ENCODE measurements at regions not wholly inside any gene's neighbourhood (a gene's known extent, or its start where the extent isn't known, plus 50 kb on each side); places are given as distances from the start of the nearest gene placed in this dataset.

DNA sequence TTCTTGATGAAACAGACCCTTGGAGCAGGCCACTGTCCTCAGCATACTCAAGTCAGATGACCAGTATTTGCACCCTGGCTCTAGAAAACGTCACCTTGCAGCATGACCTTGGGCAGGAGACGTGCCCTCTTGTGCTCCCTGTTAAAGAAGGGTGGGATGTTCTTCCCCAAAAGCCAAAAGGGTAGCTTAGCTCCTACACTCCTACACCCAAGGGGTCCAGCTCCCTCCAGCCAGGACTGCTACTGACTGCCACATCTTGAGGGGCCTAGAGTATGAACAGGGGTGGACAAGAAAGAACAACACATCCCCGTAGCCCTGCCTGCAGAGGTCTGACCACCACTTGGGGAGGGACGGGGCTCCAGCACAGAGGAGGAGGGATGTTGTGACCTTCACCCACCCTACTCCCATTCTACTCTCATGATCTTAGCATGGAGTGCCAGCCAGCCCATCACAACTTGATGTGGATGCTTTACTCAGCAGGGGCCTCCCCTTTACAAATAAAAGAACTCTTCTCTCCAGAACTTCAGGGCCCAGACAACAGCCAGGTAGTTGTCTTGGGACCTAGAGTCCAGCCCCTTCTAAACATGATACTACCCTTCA is 165.3 kb upstream of the ZMIZ1 start:
- H3K9me3 ChIP-seq (ENCODE audit: low read depth, low read length, poor library complexity, severe bottlenecking): no peaks in the 10 kb centered on the region
- no peaks in the 10 kb centered on the region for H3K36me3 ChIP-seq (ENCODE audit: insufficient read depth, low read length, poor library complexity, severe bottlenecking)
- CTCF ChIA-PET: no interaction called here
- no peak for TF ChIP-seq EZH2 (IDR thresholded peaks at IDR 0.05; ENCODE audit: borderline replicate concordance, low read depth, low read length, poor library complexity, severe bottlenecking)
- TF ChIP-seq, protein P1, sequence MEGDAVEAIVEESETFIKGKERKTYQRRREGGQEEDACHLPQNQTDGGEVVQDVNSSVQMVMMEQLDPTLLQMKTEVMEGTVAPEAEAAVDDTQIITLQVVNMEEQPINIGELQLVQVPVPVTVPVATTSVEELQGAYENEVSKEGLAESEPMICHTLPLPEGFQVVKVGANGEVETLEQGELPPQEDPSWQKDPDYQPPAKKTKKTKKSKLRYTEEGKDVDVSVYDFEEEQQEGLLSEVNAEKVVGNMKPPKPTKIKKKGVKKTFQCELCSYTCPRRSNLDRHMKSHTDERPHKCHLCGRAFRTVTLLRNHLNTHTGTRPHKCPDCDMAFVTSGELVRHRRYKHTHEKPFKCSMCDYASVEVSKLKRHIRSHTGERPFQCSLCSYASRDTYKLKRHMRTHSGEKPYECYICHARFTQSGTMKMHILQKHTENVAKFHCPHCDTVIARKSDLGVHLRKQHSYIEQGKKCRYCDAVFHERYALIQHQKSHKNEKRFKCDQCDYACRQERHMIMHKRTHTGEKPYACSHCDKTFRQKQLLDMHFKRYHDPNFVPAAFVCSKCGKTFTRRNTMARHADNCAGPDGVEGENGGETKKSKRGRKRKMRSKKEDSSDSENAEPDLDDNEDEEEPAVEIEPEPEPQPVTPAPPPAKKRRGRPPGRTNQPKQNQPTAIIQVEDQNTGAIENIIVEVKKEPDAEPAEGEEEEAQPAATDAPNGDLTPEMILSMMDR (conservative IDR thresholded peaks at IDR 0.05; ENCODE audit: low read depth, low read length): no peak
- no TSS peak for BruUV-seq (replicated peaks)
- intact Hi-C loops (cut with micrococcal nuclease; ENCODE audit: unreplicated experiment): no loop called here
- H3K4me3 ChIP-seq (ENCODE audit: low read depth, low read length, poor library complexity, severe bottlenecking): no peak overlapping the region
- H3K27ac ChIP-seq (ENCODE audit: low read depth, low read length, poor library complexity, severe bottlenecking): no peak overlapping the region
- H3K27me3 ChIP-seq (replicated peaks; ENCODE audit: insufficient read depth, low read depth, low read length, poor library complexity): no peaks in the 10 kb centered on the region
- POLR2A ChIA-PET (ENCODE audit: low non-redundant PET): no interaction called here
- no peak for DNase-seq (ENCODE audit: low spot score)
- H3K4me1 ChIP-seq (ENCODE audit: insufficient read depth, low read length, poor library complexity, severe bottlenecking): no peaks in the 10 kb centered on the region

DNA sequence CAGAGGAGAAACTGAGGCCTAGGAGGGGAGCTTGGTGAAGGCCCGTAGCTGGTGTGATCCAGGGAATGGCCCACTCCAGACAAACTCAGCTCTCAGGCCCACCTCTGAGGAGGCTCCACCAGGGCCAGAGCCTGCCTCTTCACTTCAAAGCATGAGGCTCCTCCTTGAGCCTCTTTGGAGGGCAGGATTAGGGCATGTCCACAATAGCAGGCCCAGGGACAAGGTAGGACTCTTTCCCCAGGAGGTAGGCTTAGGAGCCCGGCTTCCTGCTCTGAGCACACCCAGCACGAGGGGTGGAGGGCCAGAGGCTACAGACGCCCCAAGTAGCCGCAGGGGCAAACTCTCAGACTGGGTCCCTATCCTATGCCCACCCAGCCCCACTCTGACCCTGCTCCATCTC is 164.6 kb upstream of the ZMIZ1 start:
- intact Hi-C loops (cut with micrococcal nuclease; ENCODE audit: unreplicated experiment): no loop called here

DNA sequence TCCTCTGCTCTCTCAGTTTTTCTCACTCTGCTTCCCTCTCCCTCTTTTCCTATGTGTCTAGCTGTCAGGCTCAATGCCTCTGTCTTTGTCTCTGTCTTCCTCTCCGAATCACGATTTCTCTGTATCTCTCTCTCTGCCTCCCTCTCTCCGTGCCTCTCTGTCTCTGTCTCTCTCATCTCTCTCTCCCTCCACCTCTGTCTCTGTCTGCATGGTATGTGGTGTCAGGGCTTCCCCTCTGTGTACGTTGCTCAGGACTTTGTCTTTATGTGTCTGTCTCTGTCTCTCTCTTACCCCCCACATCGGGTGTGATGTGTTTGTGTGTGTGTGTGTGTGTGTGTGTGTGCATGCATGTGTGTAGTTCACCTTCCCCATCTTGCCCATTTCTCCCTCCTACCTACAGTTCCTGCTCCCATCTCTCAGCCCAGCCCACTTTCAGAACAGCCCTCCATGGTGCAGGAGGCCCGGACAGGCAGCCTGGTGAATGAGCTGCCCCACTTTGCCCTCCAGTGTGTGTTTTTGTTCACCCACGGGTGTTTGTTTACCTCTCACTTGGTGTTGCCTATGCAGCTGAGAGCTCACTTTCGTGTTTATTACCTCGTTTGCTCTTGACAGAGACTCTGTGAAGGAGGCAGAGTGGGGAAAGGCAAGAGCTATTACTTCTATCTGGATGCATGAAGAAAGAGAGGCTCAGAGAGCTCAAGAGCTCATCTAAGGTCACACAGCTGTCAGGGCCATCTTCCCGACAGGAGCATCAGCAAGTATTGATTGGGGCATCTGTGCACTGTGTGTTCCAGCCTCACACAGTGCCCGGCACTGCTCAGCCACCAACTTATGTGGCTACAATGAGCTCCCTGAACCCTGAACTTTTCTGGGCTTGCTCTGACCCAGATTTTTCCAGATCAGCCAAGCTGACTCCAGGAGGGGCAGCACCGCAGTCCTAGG is 163.5 kb upstream of the ZMIZ1 start:
- H3K27ac ChIP-seq (ENCODE audit: low read depth, low read length, poor library complexity, severe bottlenecking): no peak overlapping the region
- ChIA-PET POLR2A (ENCODE audit: low non-redundant PET) (no interaction called here), CTCF (no interaction called here)
- intact Hi-C loops (cut with micrococcal nuclease; ENCODE audit: unreplicated experiment): no loop called here
- BruUV-seq (replicated peaks): no TSS peak
- TF ChIP-seq, protein P1 (conservative IDR thresholded peaks at IDR 0.05; ENCODE audit: low read depth, low read length): no peak
- no peak for TF ChIP-seq EZH2 (IDR thresholded peaks at IDR 0.05; ENCODE audit: borderline replicate concordance, low read depth, low read length, poor library complexity, severe bottlenecking)
- H3K4me1 ChIP-seq (ENCODE audit: insufficient read depth, low read length, poor library complexity, severe bottlenecking): no peaks in the 10 kb centered on the region
- no peaks in the 10 kb centered on the region for H3K36me3 ChIP-seq (ENCODE audit: insufficient read depth, low read length, poor library complexity, severe bottlenecking)
- no peak overlapping the region for H3K4me3 ChIP-seq (ENCODE audit: low read depth, low read length, poor library complexity, severe bottlenecking)
- DNase-seq (ENCODE audit: low spot score): no peak
- H3K27me3 ChIP-seq (replicated peaks; ENCODE audit: insufficient read depth, low read depth, low read length, poor library complexity): no peaks in the 10 kb centered on the region
- no peaks in the 10 kb centered on the region for H3K9me3 ChIP-seq (ENCODE audit: low read depth, low read length, poor library complexity, severe bottlenecking)

More for the DNA sequence above, 164.6 kb upstream of the ZMIZ1 start:
- no TSS peak for BruUV-seq (replicated peaks)
- Histone ChIP-seq H3K4me3 (ENCODE audit: low read depth, low read length, poor library complexity, severe bottlenecking) (no peak overlapping the region), H3K36me3 (ENCODE audit: insufficient read depth, low read length, poor library complexity, severe bottlenecking) (no peaks in the 10 kb centered on the region), H3K27ac (ENCODE audit: low read depth, low read length, poor library complexity, severe bottlenecking) (no peak overlapping the region), H3K9me3 (ENCODE audit: low read depth, low read length, poor library complexity, severe bottlenecking) (no peaks in the 10 kb centered on the region), H3K4me1 (ENCODE audit: insufficient read depth, low read length, poor library complexity, severe bottlenecking) (no peaks in the 10 kb centered on the region), H3K27me3 (replicated peaks; ENCODE audit: insufficient read depth, low read depth, low read length, poor library complexity) (no peaks in the 10 kb centered on the region)
- CTCF ChIA-PET: no interaction called here
- POLR2A ChIA-PET (ENCODE audit: low non-redundant PET): no interaction called here
- no peak for DNase-seq (ENCODE audit: low spot score)
- TF ChIP-seq EZH2 (IDR thresholded peaks at IDR 0.05; ENCODE audit: borderline replicate concordance, low read depth, low read length, poor library complexity, severe bottlenecking): no peak
- TF ChIP-seq, protein P1 (conservative IDR thresholded peaks at IDR 0.05; ENCODE audit: low read depth, low read length): no peak
